ENCODE measurements at regions not wholly inside any gene's neighbourhood (a gene's known extent, or its start where the extent isn't known, plus 50 kb on each side); places are given as distances from the start of the nearest gene placed in this dataset.

- TF ChIP-seq ETS1 (IDR thresholded peaks at IDR 0.05) (no peak), POLR2AphosphoS5 (IDR thresholded peaks at IDR 0.05; ENCODE audit: low read depth) (no peak)
These were observed 512.8 kb upstream of the PCDH7 start (continued) for GRCh38 chr4:30207389-30207788.

GRCh38 chr4:30208731-30209435, 511.3 kb upstream of the PCDH7 start:
- H3F3A ChIP-seq (replicated peaks; ENCODE audit: low read depth), result no peaks in the 10 kb centered on the region
- peaks cover 3% of the 10 kb centered on the region; the same call in 2 of the 3 replicates for H3K9me3 Mint-ChIP-seq
- no peaks in the 10 kb centered on the region for H3K9me2 ChIP-seq (ENCODE audit: insufficient read depth)
- H3K79me2 ChIP-seq (replicated peaks; ENCODE audit: insufficient read depth), result no peaks in the 10 kb centered on the region
- no peak overlapping the region for H3K27ac ChIP-seq (ENCODE audit: low read depth)
- no peaks in the 10 kb centered on the region for H3K27me3 ChIP-seq (ENCODE audit: insufficient read depth)
- H3K27me3 Mint-ChIP-seq (ENCODE audit: insufficient read depth, low read depth, poor library complexity), result no peaks in the 10 kb centered on the region
- H4K20me1 ChIP-seq (replicated peaks; ENCODE audit: insufficient read depth), result no peaks in the 10 kb centered on the region
- H3K4me2 ChIP-seq, result no peak overlapping the region
- H3K27ac Mint-ChIP-seq, result no peak overlapping the region
- DNase-seq (ENCODE audit: low spot score) (no peak), ATAC-seq (no peak)
- H3K36me3 Mint-ChIP-seq (ENCODE audit: low read depth), result peaks cover 1% of the 10 kb centered on the region; the same call in 2 of the 3 replicates
- no peak overlapping the region for H3K4me3 Mint-ChIP-seq
- no peaks in the 10 kb centered on the region for H3K4me1 ChIP-seq (ENCODE audit: insufficient read depth)
- H3K4me1 Mint-ChIP-seq, result no peaks in the 10 kb centered on the region
- no peak overlapping the region for H3K4me3 ChIP-seq
- H2AFZ ChIP-seq, result no peak overlapping the region; the same call in 1 of the 2 replicates
- no peaks in the 10 kb centered on the region; the same call in 1 of the 2 replicates for H3K36me3 ChIP-seq (ENCODE audit: insufficient read depth)
- no peak for TF ChIP-seq EZH2phosphoT487 (IDR thresholded peaks at IDR 0.05; ENCODE audit: unreplicated experiment)
- TF ChIP-seq ZNF114 (CRISPR knock-in tag; IDR thresholded peaks at IDR 0.05), result no peak
- TF ChIP-seq CREB1 (CRISPR knock-in tag; IDR thresholded peaks at IDR 0.05; ENCODE audit: low read depth), result no peak
- TF ChIP-seq EZH2 (IDR thresholded peaks at IDR 0.05; ENCODE audit: low read depth, unreplicated experiment), result no peak
- TF ChIP-seq ETS1 (IDR thresholded peaks at IDR 0.05), result no peak
- no peak for TF ChIP-seq NANOG (IDR thresholded peaks at IDR 0.05; ENCODE audit: borderline replicate concordance)
- TF ChIP-seq CTCF (conservative IDR thresholded peaks at IDR 0.05; ENCODE audit: low read depth in 2 of 2), result no peak
- no peak for TF ChIP-seq STAT1 (IDR thresholded peaks at IDR 0.05; ENCODE audit: unreplicated experiment)
- TF ChIP-seq JUNB (IDR thresholded peaks at IDR 0.05; ENCODE audit: unreplicated experiment), result no peak
- no peak for TF ChIP-seq POLR2AphosphoS5 (IDR thresholded peaks at IDR 0.05; ENCODE audit: low read depth)
- no peak for TF ChIP-seq REST (IDR thresholded peaks at IDR 0.05; ENCODE audit: unreplicated experiment)
- no peak for TF ChIP-seq ZNF331 (CRISPR knock-in tag; IDR thresholded peaks at IDR 0.05; ENCODE audit: low read depth)
